K562 (cell line): ENCODE measurements at regions not wholly inside any gene's neighbourhood (a gene's known extent, or its start where the extent isn't known, plus 50 kb on each side); places are given as distances from the start of the nearest gene placed in this dataset.

Experiments
- ATAC-seq: fragments of 200-7000 bp; cut with Tn5 transposase; 3 replicates; pipeline ENCODE4 v1.9.1; 2020; ENCODE audit warnings: moderate library complexity
- BruUV-seq: library from RNA; stranded (reverse); fragments of 400-500 nt; replicated peaks from 2 replicates; lab custom pipeline; 2021; lab: Mats Ljungman, UMichigan
- CTCF ChIA-PET: fragments of 300-600 bp; formaldehyde crosslinking; extraction: SDS; loops from one replicate; lab custom pipeline; 2021; ENCODE audit warnings: low intra/inter-chr PET ratio; lab: Yijun Ruan, JAX
- POLR2A ChIA-PET: fragments of 300-600, 350-650 bp; sonication (Branson Sonifier 250); formaldehyde crosslinking; extraction: SDS; loops from one replicate; lab custom pipeline; 2021; ENCODE audit warnings: antibody characterized with exemption, inconsistent platforms; lab: Yijun Ruan, JAX
- DNase-seq, 4 experiments: peaks; one replicate each; pipeline versions ENCODE4 v3.0.0 to v3.0.0-alpha.2; 2011 to 2018; ENCODE audit warnings: low spot score in 3 of 4, mixed read lengths in 3 of 4; ENCODE audit errors: extremely low read depth in 1 of 4
- FAIRE-seq: peaks from 2 replicates; lab custom pipeline; 2011; peaks lifted over from hg19 to GRCh38; lab: Jason Lieb, UNC
- H2AFZ ChIP-seq: 2 replicates; pipeline ENCODE4 v1.6.0; 2011; ENCODE audit warnings: low read depth, low read length, control low read depth, inconsistent platforms
- H3K27ac ChIP-seq: fragments of 200-600 bp; 3 replicates; pipeline ENCODE4 v1.8.0; 2011; ENCODE audit warnings: low read depth, mild to moderate bottlenecking, control low read depth, inconsistent platforms, low read length, moderate library complexity, mixed read lengths; ENCODE audit errors: extremely low read depth
- H3K27me3 ChIP-seq, 2 experiments: fragments of 300-600 bp in 1 of 2; 2 replicates in 1 of 2; 3 replicates in 1 of 2; pipeline versions ENCODE4 v1.6.0 to v1.8.0; 2011; ENCODE audit warnings: inconsistent platforms in 2 of 2, low read length in 2 of 2, mild to moderate bottlenecking in 1 of 2, mixed read lengths in 1 of 2, moderate library complexity in 1 of 2; ENCODE audit not compliant: control insufficient read depth in 2 of 2, insufficient read depth in 2 of 2
- H3K36me3 ChIP-seq: fragments of 300-600 bp; 3 replicates; pipeline ENCODE4 v1.8.0; 2011; ENCODE audit warnings: mild to moderate bottlenecking, low read length, inconsistent platforms; ENCODE audit not compliant: control insufficient read depth, insufficient read depth
- H3K4me1 ChIP-seq, 2 experiments: fragments of 200-600 bp in 1 of 2; replicated peaks in 1 of 2; 2 replicates in 1 of 2; 3 replicates in 1 of 2; pipeline versions ENCODE4 v1.5.1 to v1.8.0; 2011; ENCODE audit warnings: inconsistent platforms in 2 of 2, low read length in 2 of 2, mild to moderate bottlenecking in 1 of 2, mixed read lengths in 1 of 2, moderate library complexity in 1 of 2; ENCODE audit not compliant: control insufficient read depth in 2 of 2, insufficient read depth in 2 of 2
- H3K4me2 ChIP-seq: 2 replicates; pipeline ENCODE4 v1.6.1; 2011; ENCODE audit warnings: low read length, control low read depth, inconsistent platforms, mixed read lengths; ENCODE audit not compliant: insufficient read depth
- H3K4me3 ChIP-seq: fragments of 200-600 bp; sonication (generic), shearing (Covaris generic); 2 replicates; pipeline ENCODE4 v1.5.1; 2016; ENCODE audit warnings: control low read depth, inconsistent platforms
- H3K79me2 ChIP-seq: fragments of 200-600 bp; 3 replicates; pipeline ENCODE4 v1.8.0; 2011; ENCODE audit warnings: low read length, inconsistent platforms; ENCODE audit not compliant: control insufficient read depth, insufficient read depth
- H3K9ac ChIP-seq, 2 experiments: 2 replicates each; pipeline versions ENCODE4 v1.6.0 to v1.6.1; 2011; ENCODE audit warnings: low read depth in 2 of 2, low read length in 2 of 2, control low read depth in 1 of 2, inconsistent platforms in 1 of 2, mild to moderate bottlenecking in 1 of 2, mixed read lengths in 1 of 2; ENCODE audit not compliant: insufficient read depth in 1 of 2
- H3K9me1 ChIP-seq: one replicate; pipeline ENCODE4 v1.6.0; 2011; ENCODE audit warnings: inconsistent platforms, mild to moderate bottlenecking, low read length, moderate library complexity; ENCODE audit not compliant: control insufficient read depth, insufficient read depth
- H3K9me3 ChIP-seq: replicated peaks from 2 replicates; pipeline ENCODE4 v1.5.1; 2011; ENCODE audit warnings: low read depth, low read length, inconsistent platforms; ENCODE audit not compliant: control insufficient read depth, insufficient read depth
- H4K20me1 ChIP-seq: replicated peaks from 2 replicates; pipeline ENCODE4 v1.6.1; 2011; ENCODE audit warnings: low read length, inconsistent platforms, mixed read lengths; ENCODE audit not compliant: control insufficient read depth, insufficient read depth
- CEBPB ChIP-seq: fragments of 450-650 bp; IDR thresholded peaks from 2 replicates; pipeline ENCODE4 v1.6.1; 2016; ENCODE audit warnings: missing genetic modification characterization, missing compliant biosample characterization
- CEBPG ChIP-seq, 3 experiments: fragments of 200-800 bp in 1 of 3; sonication (Bioruptor generic) in 1 of 3; sonication (generic) in 1 of 3; formaldehyde crosslinking in 1 of 3; IDR thresholded peaks in 2 of 3; conservative IDR thresholded peaks in 1 of 3; 2 replicates each; pipeline versions ENCODE4 v1.6.1 to v1.8.0; 2016 to 2022; ENCODE audit warnings: missing compliant biosample characterization in 2 of 3, missing genetic modification characterization in 2 of 3, mild to moderate bottlenecking in 1 of 3, missing genetic modification reagents in 1 of 3
- PREB ChIP-seq: sonication (generic); formaldehyde crosslinking; IDR thresholded peaks from 2 replicates; pipeline ENCODE4 v1.8.1; 2023; ENCODE audit warnings: mild to moderate bottlenecking, missing genetic modification reagents
- RBBP5 ChIP-seq: fragments of 200-600 bp; sonication (generic); IDR thresholded peaks from 2 replicates; pipeline ENCODE4 v1.6.1; 2012; ENCODE audit warnings: borderline replicate concordance, mild to moderate bottlenecking, low read length, control low read depth, inconsistent platforms; ENCODE audit not compliant: insufficient read depth, poor library complexity, severe bottlenecking
- TAL1 ChIP-seq: fragments of 450-650 bp; IDR thresholded peaks from 2 replicates; pipeline ENCODE4 v1.6.1; 2016; ENCODE audit warnings: mild to moderate bottlenecking
- TARDBP ChIP-seq: fragments of 450-650 bp; IDR thresholded peaks from 2 replicates; pipeline ENCODE4 v1.6.1; 2016
- TEAD4 ChIP-seq, 2 experiments: sonication (generic) in 1 of 2; formaldehyde crosslinking in 1 of 2; IDR thresholded peaks; 2 replicates each; pipeline versions ENCODE4 v1.6.1 to v1.8.0; 2012 to 2022; ENCODE audit warnings: borderline replicate concordance in 1 of 2, inconsistent platforms in 1 of 2, low read length in 1 of 2, mild to moderate bottlenecking in 1 of 2, missing genetic modification reagents in 1 of 2
- ZBED1 ChIP-seq: IDR thresholded peaks from 2 replicates; pipeline ENCODE4 v1.6.1; 2014
- ZFP30 ChIP-seq: fragments of 250-450 bp; sonication (Bioruptor Pico); IDR thresholded peaks from 2 replicates; pipeline ENCODE4 v1.8.0; 2022; ENCODE audit warnings: moderate library complexity, mild to moderate bottlenecking, inconsistent platforms, borderline replicate concordance
- ZNF695 ChIP-seq: fragments of 450-650 bp; formaldehyde crosslinking; IDR thresholded peaks from 2 replicates; pipeline ENCODE4 v1.4.0; 2020; ENCODE audit warnings: mild to moderate bottlenecking, moderate library complexity
- WGBS: fragments of 100-300 bp; shearing (Covaris generic); methylation state at CpG from one replicate; pipeline ENCODE4 v1.1.6; 2016; ENCODE audit warnings: low coverage, mixed read lengths; ENCODE audit not compliant: insufficient coverage; ENCODE audit errors: missing lambda C conversion rate; 5-methylcytosine and 5-hydroxymethylcytosine counted together
- in situ Hi-C: fragments of 300-500 bp; cut with MboI; formaldehyde crosslinking; loops from 4 replicates; pipeline ENCODE4 v1.15.0; 2018; ENCODE audit warnings: inconsistent platforms, mixed read lengths
- intact Hi-C: fragments of 100-400 bp; cut with micrococcal nuclease; formaldehyde crosslinking; loops from 2 replicates; pipeline ENCODE4 v1.14.2; 2022

GRCh38 chr14:40985584-40985983 is 621.1 kb upstream of the LRFN5 start:
- DNase-seq (no peak), ATAC-seq (no peak), FAIRE-seq (no peak)
- no peak overlapping the region for H3K4me2 ChIP-seq
- no peak overlapping the region for H2AFZ ChIP-seq
- TF ChIP-seq PREB (CRISPR knock-in tag), result no peak
- no peak for TF ChIP-seq TAL1
- 0 out of 2 replicates have a peak, but pooled peaks have one; percentile 14 for TF ChIP-seq CEBPB (tag)
- no peak for TF ChIP-seq ZFP30
- no peak for TF ChIP-seq CEBPG (CRISPR knock-in tag; IDR thresholded peaks at IDR 0.05)
- peak in 1 of 2 experiments; percentile 50; a peak in 2 of 4 replicates for TF ChIP-seq CEBPG (tag; conservative IDR thresholded peaks at IDR 0.05 in 1 of 2, IDR thresholded peaks at IDR 0.05 in 1 of 2)
- TF ChIP-seq TARDBP, result no peak
- no peak for TF ChIP-seq ZBED1
- TF ChIP-seq TEAD4 (IDR thresholded peaks at IDR 0.05; ENCODE audit: low read length), result no peak
- TF ChIP-seq TEAD4 (CRISPR knock-in tag; IDR thresholded peaks at IDR 0.05; ENCODE audit: borderline replicate concordance), result no peak
- no peak for TF ChIP-seq RBBP5
- no peak for TF ChIP-seq ZNF695 (CRISPR knock-in tag)
- no peaks in the 10 kb centered on the region for H3K9me3 ChIP-seq
- no peaks in the 10 kb centered on the region for H3K27me3 ChIP-seq
- intact Hi-C loops, result no loop called here
- no peak overlapping the region for H3K4me3 ChIP-seq
- 6% methylated on average over 3 of the region's 4 CpGs for WGBS
- in situ Hi-C loops, result no loop called here
- ChIA-PET CTCF (no interaction called here), POLR2A (no interaction called here)
- no TSS peak for BruUV-seq
- H3K4me1 ChIP-seq, result no peaks in the 10 kb centered on the region
- no peaks in the 10 kb centered on the region for H4K20me1 ChIP-seq
- H3K27ac ChIP-seq, result no peak overlapping the region
- no peak overlapping the region for H3K9ac ChIP-seq
- H3K36me3 ChIP-seq, result no peaks in the 10 kb centered on the region
- no peaks in the 10 kb centered on the region for H3K79me2 ChIP-seq
- no peaks in the 10 kb centered on the region for H3K9me1 ChIP-seq
